Testis (tissue), 2 donors: ENCODE measurements at regions not wholly inside any gene's neighbourhood (a gene's known extent, or its start where the extent isn't known, plus 50 kb on each side); places are given as distances from the start of the nearest gene placed in this dataset.

Source experiments
- DNase-seq: peaks from one replicate; pipeline ENCODE4 v3.0.0-alpha.2; 2019
- H3K27ac ChIP-seq, 2 donors: fragments of 200-600 bp; sonication (generic); one replicate each; pipeline ENCODE4 v1.5.1; 2019
- H3K27me3 ChIP-seq: fragments of 200-600 bp; sonication (generic); one replicate; pipeline ENCODE4 v1.5.1; 2019
- H3K36me3 ChIP-seq: fragments of 200-600 bp; sonication (generic); one replicate; pipeline ENCODE4 v1.5.1; 2017; ENCODE audit warnings: low read depth; ENCODE audit errors: missing control alignments
- H3K4me1 ChIP-seq: fragments of 200-600 bp; sonication (generic); one replicate; pipeline ENCODE4 v1.5.1; 2019
- H3K4me3 ChIP-seq, 2 donors: fragments of 200-600 bp; sonication (generic); one replicate each; pipeline ENCODE4 v1.5.1; 2017 to 2019
- H3K9me3 ChIP-seq: fragments of 200-600 bp; sonication (generic); one replicate; pipeline ENCODE4 v1.5.1; 2017
- CTCF ChIP-seq, 3 experiments: fragments of 450-650 bp in 2 of 3; fragments of 200-600 bp in 1 of 3; sonication (generic) in 1 of 3; IDR thresholded peaks; one replicate each; pipeline ENCODE4 v1.5.1; 2016 to 2019; ENCODE audit warnings: antibody characterized with exemption in 3 of 3, mild to moderate bottlenecking in 2 of 3, moderate library complexity in 1 of 3
- POLR2A ChIP-seq: fragments of 450-650 bp; IDR thresholded peaks from one replicate; pipeline ENCODE4 v1.6.1; 2017; ENCODE audit warnings: antibody characterized with exemption, mild to moderate bottlenecking, moderate library complexity
- WGBS, 2 donors: methylation state at CpG; one replicate each; pipeline ENCODE4 v1.1.5; 2018; 5-methylcytosine and 5-hydroxymethylcytosine counted together
- intact Hi-C: fragments of 100-400 bp; cut with DNase I; formaldehyde crosslinking; loops from one replicate; pipeline ENCODE4 v1.15.1; 2023; ENCODE audit warnings: low total_unique reads

- H3K9me3 ChIP-seq, result no peaks in the 10 kb centered on the region
- H3K36me3 ChIP-seq, result no peaks in the 10 kb centered on the region
- H3K27ac ChIP-seq, result no peak overlapping the region
- no peak for TF ChIP-seq POLR2A
- no peak for TF ChIP-seq CTCF (IDR thresholded peaks at IDR 0.05)
- DNase-seq, result no peak
- H3K27me3 ChIP-seq, result no peaks in the 10 kb centered on the region
- no peaks in the 10 kb centered on the region for H3K4me1 ChIP-seq
- intact Hi-C loops, result no loop called here
- H3K4me3 ChIP-seq, result no peak overlapping the region
- 66 to 67% methylated on average over 3 of the region's 3 CpGs for WGBS, 2 donors
Observed at GRCh38 chr18:61080954-61081528, 252.2 kb upstream of the CDH20 start.

- TF ChIP-seq CTCF (IDR thresholded peaks at IDR 0.05), result no peak
- TF ChIP-seq POLR2A, result no peak
- DNase-seq, result no peak
- H3K9me3 ChIP-seq, result no peaks in the 10 kb centered on the region
- H3K36me3 ChIP-seq, result no peaks in the 10 kb centered on the region
- H3K4me1 ChIP-seq, result no peaks in the 10 kb centered on the region
- WGBS, 2 donors, result 87 to 91% methylated on average over 2 of the region's 2 CpGs
- H3K27ac ChIP-seq, result no peak overlapping the region
- intact Hi-C loops, result no loop called here
- no peak overlapping the region for H3K4me3 ChIP-seq
- no peaks in the 10 kb centered on the region for H3K27me3 ChIP-seq
Observed at GRCh38 chr18:61082976-61083630, 250.1 kb upstream of the CDH20 start.

- Histone ChIP-seq H3K36me3 (no peaks in the 10 kb centered on the region), H3K27me3 (no peaks in the 10 kb centered on the region), H3K27ac (no peak overlapping the region), H3K9me3 (no peaks in the 10 kb centered on the region), H3K4me1 (no peaks in the 10 kb centered on the region), H3K4me3 (no peak overlapping the region)
- WGBS, 2 donors, result 77 to 86% methylated on average over 3 of the region's 3 CpGs
- no peak for DNase-seq
- intact Hi-C loops, result no loop called here
- TF ChIP-seq CTCF (IDR thresholded peaks at IDR 0.05) (no peak), POLR2A (no peak)
Observed at GRCh38 chr18:61085036-61085435, 248.2 kb upstream of the CDH20 start.

GRCh38 chr18:61085761-61086160 lies 247.5 kb upstream of the CDH20 start:
- no peak overlapping the region for H3K27ac ChIP-seq
- intact Hi-C loops, result no loop called here
- no peaks in the 10 kb centered on the region for H3K4me1 ChIP-seq
- TF ChIP-seq POLR2A (no peak), CTCF (IDR thresholded peaks at IDR 0.05) (no peak)
- no peaks in the 10 kb centered on the region for H3K9me3 ChIP-seq
- no peak for DNase-seq
- no peak overlapping the region for H3K4me3 ChIP-seq
- no peaks in the 10 kb centered on the region for H3K27me3 ChIP-seq
- H3K36me3 ChIP-seq, result no peaks in the 10 kb centered on the region

GRCh38 chr18:61086657-61087056 lies 246.6 kb upstream of the CDH20 start:
- Histone ChIP-seq H3K27me3 (no peaks in the 10 kb centered on the region), H3K9me3 (no peaks in the 10 kb centered on the region), H3K4me3 (no peak overlapping the region), H3K4me1 (no peaks in the 10 kb centered on the region), H3K27ac (no peak overlapping the region), H3K36me3 (no peaks in the 10 kb centered on the region)
- intact Hi-C loops, result no loop called here
- TF ChIP-seq CTCF (IDR thresholded peaks at IDR 0.05), result no peak
- TF ChIP-seq POLR2A, result no peak
- DNase-seq, result no peak
- 88 to 93% methylated on average over 4 of the region's 4 CpGs for WGBS, 2 donors
